GM19035 (cell line): ENCODE measurements at regions not wholly inside any gene's neighbourhood (a gene's known extent, or its start where the extent isn't known, plus 50 kb on each side); places are given as distances from the start of the nearest gene placed in this dataset.

Experiments
- ATAC-seq: cut with Tn5 transposase; IDR thresholded peaks from one replicate; pipeline ENCODE4 v1.9.1; 2021; ENCODE audit not compliant: unreplicated experiment

GRCh38 chr3:168475704-168476103 lies 380.0 kb upstream of the GOLIM4 start:
- no peak for ATAC-seq

GRCh38 chr3:168473334-168473890 lies 377.7 kb upstream of the GOLIM4 start:
- ATAC-seq = no peak

- ATAC-seq = no peak
Observed at GRCh38 chr3:168472783-168473182, 377.1 kb upstream of the GOLIM4 start.

- ATAC-seq = no peak
Observed at GRCh38 chr3:168470380-168470779, 374.7 kb upstream of the GOLIM4 start.

- no peak for ATAC-seq
Observed at GRCh38 chr3:168469436-168469835, 373.7 kb upstream of the GOLIM4 start.

GRCh38 chr3:168467115-168467714 lies 371.5 kb upstream of the GOLIM4 start:
- peak; percentile 91 for ATAC-seq

GRCh38 chr3:168461793-168462192 lies 366.1 kb upstream of the GOLIM4 start:
- ATAC-seq = no peak

- no peak for ATAC-seq
Observed at GRCh38 chr3:168459226-168459784, 363.6 kb upstream of the GOLIM4 start.

- ATAC-seq = no peak
Observed at GRCh38 chr3:168457954-168458539, 362.3 kb upstream of the GOLIM4 start.

GRCh38 chr3:168455814-168456213 lies 360.1 kb upstream of the GOLIM4 start:
- no peak for ATAC-seq

- no peak for ATAC-seq
Observed at GRCh38 chr3:168453623-168454022, 357.9 kb upstream of the GOLIM4 start.

- ATAC-seq = no peak
Observed at GRCh38 chr3:168443965-168444364, 348.2 kb upstream of the GOLIM4 start.

- ATAC-seq = no peak
Observed at GRCh38 chr3:168442502-168442901, 346.8 kb upstream of the GOLIM4 start.

GRCh38 chr3:168436245-168436724 lies 340.6 kb upstream of the GOLIM4 start:
- no peak for ATAC-seq

GRCh38 chr3:168431491-168431890 lies 335.8 kb upstream of the GOLIM4 start:
- ATAC-seq = no peak

GRCh38 chr3:168427835-168428475 lies 332.2 kb upstream of the GOLIM4 start:
- ATAC-seq = no peak

GRCh38 chr3:168427156-168427555 lies 331.4 kb upstream of the GOLIM4 start:
- ATAC-seq = no peak

GRCh38 chr3:168425936-168426595 lies 330.3 kb upstream of the GOLIM4 start:
- ATAC-seq = no peak

- ATAC-seq = no peak
Observed at GRCh38 chr3:168424059-168424734, 328.5 kb upstream of the GOLIM4 start.

GRCh38 chr3:168422843-168423242 lies 327.1 kb upstream of the GOLIM4 start:
- ATAC-seq = no peak

GRCh38 chr3:168419091-168419490 lies 323.4 kb upstream of the GOLIM4 start:
- no peak for ATAC-seq
